OCI-LY1 (cell line): ENCODE measurements at regions not wholly inside any gene's neighbourhood (a gene's known extent, or its start where the extent isn't known, plus 50 kb on each side); places are given as distances from the start of the nearest gene placed in this dataset.

Source experiments
- H2AFZ ChIP-seq: fragments of 200-600 bp; sonication (generic), shearing (Covaris generic); 2 replicates; pipeline ENCODE4 v1.6.0; 2014; ENCODE audit warnings: antibody characterized with exemption, mild to moderate bottlenecking, low read length
- H3F3A ChIP-seq: fragments of 200-600 bp; sonication (generic), shearing (Covaris generic); 2 replicates; pipeline ENCODE4 v1.6.0; 2014; ENCODE audit warnings: mild to moderate bottlenecking, antibody characterized with exemption, low read length, moderate library complexity; ENCODE audit not compliant: insufficient read depth
- H3K27ac ChIP-seq: fragments of 200-600 bp; sonication (generic); 2 replicates; pipeline ENCODE4 v1.5.1; 2014; ENCODE audit warnings: low read length, mixed run types, mild to moderate bottlenecking, low read depth; ENCODE audit not compliant: poor library complexity, severe bottlenecking
- H3K27me3 ChIP-seq: fragments of 200-600 bp; sonication (generic); 2 replicates; pipeline ENCODE4 v1.6.0; 2014; ENCODE audit warnings: antibody characterized with exemption, mild to moderate bottlenecking, low read length, moderate library complexity; ENCODE audit not compliant: insufficient read depth
- H3K36me3 ChIP-seq: fragments of 200-600 bp; sonication (generic); 2 replicates; pipeline ENCODE4 v1.6.1; 2014; ENCODE audit warnings: mild to moderate bottlenecking, antibody characterized with exemption, low read length, moderate library complexity, mixed read lengths; ENCODE audit not compliant: insufficient read depth
- H3K4me1 ChIP-seq: fragments of 200-600 bp; sonication (generic); 2 replicates; pipeline ENCODE4 v1.5.1; 2014; ENCODE audit warnings: mild to moderate bottlenecking, low read length, moderate library complexity; ENCODE audit not compliant: insufficient read depth, severe bottlenecking
- H3K4me2 ChIP-seq: fragments of 200-600 bp; sonication (generic), shearing (Covaris generic); 2 replicates; pipeline ENCODE4 v1.6.1; 2014; ENCODE audit warnings: low read length
- H3K4me3 ChIP-seq: fragments of 200-600 bp; sonication (generic); 2 replicates; pipeline ENCODE4 v1.5.1; 2014; ENCODE audit warnings: low read length, low read depth, mild to moderate bottlenecking, mixed read lengths; ENCODE audit not compliant: poor library complexity, severe bottlenecking
- H3K79me2 ChIP-seq: fragments of 200-600 bp; shearing (Covaris generic); 2 replicates; pipeline ENCODE4 v1.6.1; 2016; ENCODE audit warnings: mixed run types, low read length, mixed read lengths; ENCODE audit not compliant: insufficient read depth
- H3K9ac ChIP-seq: fragments of 200-600 bp; sonication (generic), shearing (Covaris generic); 2 replicates; pipeline ENCODE4 v1.6.1; 2014; ENCODE audit warnings: mild to moderate bottlenecking, low read length, mixed read lengths
- H3K9me2 ChIP-seq: fragments of 200-600 bp; sonication (generic), shearing (Covaris generic); 2 replicates; pipeline ENCODE4 v1.6.1; 2014; ENCODE audit warnings: low read depth, mild to moderate bottlenecking, low read length, mixed read lengths
- H3K9me3 ChIP-seq: fragments of 200-600 bp; shearing (Covaris generic); 2 replicates; pipeline ENCODE4 v1.6.1; 2014; ENCODE audit warnings: low read length, mixed read lengths
- H4K20me1 ChIP-seq: fragments of 200-600 bp; sonication (generic), shearing (Covaris generic); 2 replicates; pipeline ENCODE4 v1.6.0; 2016; ENCODE audit warnings: mild to moderate bottlenecking, low read length; ENCODE audit not compliant: insufficient read depth
- CTCF ChIP-seq: fragments of 200-600 bp; sonication (generic), shearing (Covaris generic); IDR thresholded peaks from 2 replicates; pipeline ENCODE4 v1.5.1; 2017; ENCODE audit warnings: mild to moderate bottlenecking, antibody characterized with exemption, low read length, moderate library complexity, mixed read lengths
- EZH2 ChIP-seq: fragments of 200-600 bp; sonication (generic), shearing (Covaris generic); IDR thresholded peaks from 2 replicates; pipeline ENCODE4 v1.8.0; 2017; ENCODE audit warnings: borderline replicate concordance, mixed run types, mild to moderate bottlenecking, antibody characterized with exemption, low read length, moderate library complexity, mixed read lengths

GRCh38 chr1:60849401-60849800, 233.0 kb upstream of the NFIA start:
- Histone ChIP-seq H3K9me2 (no peaks in the 10 kb centered on the region), H3K27me3 (no peaks in the 10 kb centered on the region), H3F3A (no peaks in the 10 kb centered on the region), H3K4me3 (no peak overlapping the region), H3K4me1 (no peaks in the 10 kb centered on the region), H3K9ac (no peak overlapping the region), H3K36me3 (no peaks in the 10 kb centered on the region), H4K20me1 (no peaks in the 10 kb centered on the region), H3K27ac (no peak overlapping the region), H3K79me2 (no peaks in the 10 kb centered on the region), H2AFZ (no peak overlapping the region), H3K4me2 (no peak overlapping the region), H3K9me3 (no peaks in the 10 kb centered on the region)
- TF ChIP-seq EZH2: no peak
- no peak for TF ChIP-seq CTCF

GRCh38 chr1:60848583-60849188, 233.7 kb upstream of the NFIA start:
- Histone ChIP-seq H3K27me3 (no peaks in the 10 kb centered on the region), H3K9ac (no peak overlapping the region), H3K36me3 (no peaks in the 10 kb centered on the region), H3K4me2 (no peak overlapping the region), H3K9me2 (no peaks in the 10 kb centered on the region), H3K4me3 (no peak overlapping the region), H3K4me1 (no peaks in the 10 kb centered on the region), H2AFZ (no peak overlapping the region), H3K27ac (no peak overlapping the region), H3F3A (no peaks in the 10 kb centered on the region), H3K9me3 (no peaks in the 10 kb centered on the region), H4K20me1 (no peaks in the 10 kb centered on the region), H3K79me2 (no peaks in the 10 kb centered on the region)
- TF ChIP-seq CTCF (peak; percentile 59), EZH2 (no peak)

- no peak overlapping the region for H3K9ac ChIP-seq
These were observed 234.3 kb upstream of the NFIA start for GRCh38 chr1:60847855-60848582.

More at GRCh38 chr1:60847855-60848582, 234.3 kb upstream of the NFIA start:
- H3K9me3 ChIP-seq: no peaks in the 10 kb centered on the region
- H4K20me1 ChIP-seq: no peaks in the 10 kb centered on the region
- H3K9me2 ChIP-seq: no peaks in the 10 kb centered on the region
- TF ChIP-seq CTCF: no peak
- no peak for TF ChIP-seq EZH2
- H3K27me3 ChIP-seq: no peaks in the 10 kb centered on the region
- no peak overlapping the region for H3K4me3 ChIP-seq
- H3F3A ChIP-seq: no peaks in the 10 kb centered on the region
- no peak overlapping the region for H2AFZ ChIP-seq
- no peak overlapping the region for H3K4me2 ChIP-seq
- no peak overlapping the region for H3K27ac ChIP-seq
- no peaks in the 10 kb centered on the region for H3K36me3 ChIP-seq
- no peaks in the 10 kb centered on the region for H3K79me2 ChIP-seq
- H3K4me1 ChIP-seq: no peaks in the 10 kb centered on the region
